GM21723 (cell line): ENCODE measurements at regions not wholly inside any gene's neighbourhood (a gene's known extent, or its start where the extent isn't known, plus 50 kb on each side); places are given as distances from the start of the nearest gene placed in this dataset.
"Not testable (repeated sequence)": the region's sequence is repeated elsewhere in the genome, so short reads cannot be mapped to it uniquely, and the experiment has no call there.

Experiments used
- ATAC-seq: cut with Tn5 transposase; IDR thresholded peaks from one replicate; pipeline ENCODE4 v1.9.1; 2021; ENCODE audit warnings: mild to moderate bottlenecking, moderate library complexity; ENCODE audit not compliant: unreplicated experiment

- ATAC-seq: no peak
These were observed 1691.7 kb upstream of the FLRT2 start for GRCh38 chr14:83838226-83838625.

GRCh38 chr14:83842547-83842946 lies 1687.4 kb upstream of the FLRT2 start:
- ATAC-seq: no peak

- ATAC-seq: no peak
These were observed 1682.8 kb upstream of the FLRT2 start for GRCh38 chr14:83847102-83847501.

- ATAC-seq: no peak
These were observed 1679.9 kb upstream of the FLRT2 start for GRCh38 chr14:83850092-83850491.

- no peak for ATAC-seq
These were observed 1673.6 kb upstream of the FLRT2 start for GRCh38 chr14:83856334-83856733.

GRCh38 chr14:83860631-83861155 lies 1669.3 kb upstream of the FLRT2 start:
- ATAC-seq: no peak

- ATAC-seq: no peak
These were observed 1666.7 kb upstream of the FLRT2 start for GRCh38 chr14:83863042-83863774.

GRCh38 chr14:83864106-83864505 lies 1665.8 kb upstream of the FLRT2 start:
- ATAC-seq: no peak

GRCh38 chr14:83867566-83868225 lies 1662.2 kb upstream of the FLRT2 start:
- ATAC-seq: no peak

GRCh38 chr14:83870546-83871270 lies 1659.2 kb upstream of the FLRT2 start:
- ATAC-seq: no peak

- no peak for ATAC-seq
These were observed 1656.3 kb upstream of the FLRT2 start for GRCh38 chr14:83873669-83874068.

- ATAC-seq: no peak
These were observed 1655.3 kb upstream of the FLRT2 start for GRCh38 chr14:83874662-83875061.

- ATAC-seq: no peak
These were observed 1646.2 kb upstream of the FLRT2 start for GRCh38 chr14:83883732-83884131.

- no peak for ATAC-seq
These were observed 1644.1 kb upstream of the FLRT2 start for GRCh38 chr14:83885837-83886293.

GRCh38 chr14:83887866-83888265 lies 1642.1 kb upstream of the FLRT2 start:
- no peak for ATAC-seq

- no peak for ATAC-seq
These were observed 1636.5 kb upstream of the FLRT2 start for GRCh38 chr14:83893447-83893846.

GRCh38 chr14:83894568-83894967 lies 1635.4 kb upstream of the FLRT2 start:
- ATAC-seq: no peak

GRCh38 chr14:83898558-83898957 lies 1631.4 kb upstream of the FLRT2 start:
- not testable (repeated sequence) for ATAC-seq

GRCh38 chr14:83899706-83900105 lies 1630.2 kb upstream of the FLRT2 start:
- ATAC-seq: no peak

GRCh38 chr14:83905157-83905556 lies 1624.8 kb upstream of the FLRT2 start:
- ATAC-seq: no peak

GRCh38 chr14:83908419-83908818 lies 1621.5 kb upstream of the FLRT2 start:
- ATAC-seq: no peak

- no peak for ATAC-seq
These were observed 1620.4 kb upstream of the FLRT2 start for GRCh38 chr14:83909507-83909906.
